HS-5 (cell line): ENCODE measurements at regions not wholly inside any gene's neighbourhood (a gene's known extent, or its start where the extent isn't known, plus 50 kb on each side); places are given as distances from the start of the nearest gene placed in this dataset.
"Not testable (repeated sequence)": the region's sequence is repeated elsewhere in the genome, so short reads cannot be mapped to it uniquely, and the experiment has no call there.

Experiments used
- DNase-seq: peaks from one replicate; pipeline ENCODE4 v3.0.0-alpha.2; 2012; ENCODE audit warnings: low read depth

DNA sequence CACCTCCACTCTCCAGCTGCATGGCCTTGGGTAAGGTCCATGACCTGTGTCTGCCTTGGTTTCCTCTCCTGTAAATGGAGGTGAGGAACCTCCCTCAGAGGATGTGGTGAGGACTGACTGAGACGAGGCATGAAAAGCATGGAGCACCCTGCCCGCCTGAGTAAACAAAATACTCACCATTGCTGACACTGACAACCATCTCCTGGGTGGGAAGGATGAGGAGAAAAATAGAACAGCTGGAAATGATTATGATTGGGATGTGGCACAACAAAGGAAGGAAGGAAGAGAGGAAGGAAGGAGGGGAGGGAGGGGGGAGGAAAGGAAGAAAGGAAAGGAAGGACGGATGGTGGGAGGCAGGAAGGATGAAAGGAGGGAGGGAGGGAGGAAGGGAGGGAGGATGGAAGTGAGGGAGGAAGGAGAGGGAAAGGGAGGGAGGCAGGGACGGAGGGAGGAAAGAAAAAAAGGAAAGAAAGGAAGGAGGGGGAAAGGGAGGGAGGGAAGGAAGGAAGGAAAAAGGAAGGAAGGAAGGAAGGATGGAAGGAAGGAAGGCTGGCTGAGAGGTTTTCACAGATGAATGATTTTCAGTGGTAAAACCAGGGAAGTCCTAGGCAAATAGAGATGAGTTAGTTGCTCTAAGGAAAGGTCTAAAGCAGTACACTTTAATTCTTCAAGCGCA, 276.5 kb upstream of the XYLT1 start:
- DNase-seq = no peak

DNA sequence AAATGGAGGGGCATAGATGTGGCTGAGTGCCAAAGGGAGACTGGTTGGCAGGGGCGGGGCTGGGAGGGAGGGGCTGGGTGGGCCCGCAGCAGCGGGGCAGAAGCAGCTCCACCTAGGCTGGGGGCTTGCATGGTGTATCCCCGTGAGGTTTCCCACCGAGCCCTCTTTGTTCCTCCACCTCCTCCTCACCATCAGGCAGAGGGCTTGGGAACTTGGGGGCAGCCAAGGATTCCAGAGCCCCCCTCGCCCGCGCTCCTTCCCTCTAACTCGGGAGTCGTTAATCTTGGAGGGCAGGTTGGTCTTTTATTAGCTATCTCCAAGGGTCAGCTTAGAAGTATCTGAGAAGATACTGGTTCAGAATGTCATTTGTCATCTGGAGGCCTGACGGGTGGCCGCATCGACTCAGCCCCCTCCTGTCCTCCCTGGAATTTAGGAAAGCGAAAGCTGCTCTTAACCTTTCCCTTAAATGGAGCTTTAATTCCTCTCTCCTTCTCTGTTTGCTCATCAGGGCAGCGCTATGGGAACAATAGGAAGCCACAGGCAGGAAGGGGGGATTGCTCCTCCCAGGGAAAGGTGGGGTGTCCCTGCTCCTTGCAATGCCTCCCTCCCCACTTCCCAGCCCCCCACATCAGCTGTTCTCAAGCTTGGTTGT, 274.3 kb upstream of the XYLT1 start:
- no peak for DNase-seq

DNA sequence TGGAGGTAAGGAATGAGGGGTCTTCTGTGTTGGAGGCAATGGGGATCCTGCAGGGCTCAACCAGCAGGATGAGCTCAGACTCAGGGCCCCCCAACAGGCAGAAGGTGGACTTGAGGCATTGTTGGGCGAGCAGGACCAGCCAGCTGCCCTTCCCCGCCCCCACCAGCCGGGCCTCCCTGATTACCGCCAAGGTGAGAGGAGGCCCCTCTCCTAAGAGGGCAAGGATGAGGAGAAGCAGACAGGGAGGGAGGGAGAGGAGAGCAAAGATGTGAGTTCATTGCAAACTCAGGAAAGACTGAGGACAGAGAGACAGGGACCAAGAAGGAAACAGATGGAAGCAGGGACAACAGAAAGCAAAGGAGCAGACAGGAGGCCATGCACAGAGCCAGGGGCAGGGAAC, 272.8 kb upstream of the XYLT1 start:
- DNase-seq = no peak

DNA sequence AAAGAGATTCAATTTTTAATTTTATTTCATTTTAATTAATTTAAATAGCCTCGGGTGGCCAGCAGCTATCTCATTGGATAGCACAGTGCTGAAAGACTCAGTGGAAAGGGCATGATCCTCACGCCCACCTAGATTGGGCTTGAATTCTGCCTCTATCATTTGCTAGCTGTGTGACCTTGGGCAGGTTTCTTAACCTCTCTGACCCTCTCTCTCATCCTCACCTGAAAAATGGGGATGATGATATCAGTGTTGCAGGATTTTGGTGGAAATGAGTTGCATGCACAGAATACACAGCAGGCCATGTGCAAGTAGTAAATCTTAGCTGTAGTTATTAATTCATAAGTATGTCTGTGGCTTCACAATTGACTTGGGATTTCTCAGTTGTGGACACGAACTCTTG, 272.4 kb upstream of the XYLT1 start:
- no peak for DNase-seq

DNA sequence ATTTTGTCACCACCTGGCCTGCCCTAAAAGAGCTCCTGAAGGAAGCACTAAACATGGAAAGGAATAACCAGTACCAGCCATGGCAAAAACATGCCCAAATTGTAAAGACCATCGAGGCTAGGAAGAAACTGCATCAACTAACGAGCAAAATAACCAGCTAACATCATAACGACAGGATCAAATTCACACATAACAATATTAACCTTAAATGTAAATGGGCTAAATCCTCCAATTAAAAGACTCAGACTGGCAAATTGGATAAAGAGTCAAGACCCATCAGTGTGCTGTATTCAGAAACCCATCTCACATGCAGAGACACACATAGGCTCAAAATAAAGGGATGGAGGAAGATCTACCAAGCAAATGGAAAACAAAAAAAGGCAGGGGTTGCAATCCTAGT, 264.3 kb upstream of the XYLT1 start:
- not testable (repeated sequence) for DNase-seq

DNA sequence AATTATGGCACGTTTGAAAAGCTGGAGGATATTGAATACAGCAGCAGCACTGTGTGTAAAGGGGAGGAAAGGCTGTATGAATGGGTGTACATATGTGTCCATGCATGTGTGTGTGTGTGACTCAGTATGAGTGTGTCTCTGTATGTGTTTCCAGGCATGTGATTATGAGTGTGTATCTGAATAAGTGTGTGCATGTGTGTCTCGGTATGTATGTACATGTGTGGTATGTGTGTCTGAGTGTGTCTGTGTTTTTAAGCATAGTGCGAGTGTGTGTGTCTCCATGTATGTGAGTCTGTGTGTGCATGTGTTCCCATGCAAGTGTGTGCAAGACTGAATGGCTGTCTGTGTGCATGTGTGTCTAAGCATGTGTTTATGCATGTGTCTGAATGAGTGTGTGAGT, 259.1 kb upstream of the XYLT1 start:
- no peak for DNase-seq

DNA sequence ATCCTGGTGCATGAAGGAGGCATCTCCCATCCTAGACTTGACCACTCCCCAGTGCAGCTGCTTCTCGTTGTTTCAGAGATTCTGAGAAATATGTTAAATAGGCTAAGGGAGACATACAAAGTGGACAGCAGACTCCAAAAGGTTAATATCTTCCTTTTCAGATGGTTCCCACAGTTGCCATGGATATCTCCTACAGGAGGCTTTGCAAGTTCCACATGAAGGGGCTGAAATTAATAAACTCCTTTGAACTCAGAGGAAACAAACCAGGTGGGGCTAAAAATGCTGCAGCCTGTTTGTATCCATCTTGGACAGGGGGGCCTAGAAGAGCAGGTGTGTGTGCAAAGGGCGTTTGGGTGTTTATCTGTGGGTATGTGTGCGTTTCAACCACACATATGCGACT, 257.4 kb upstream of the XYLT1 start:
- no peak for DNase-seq

DNA sequence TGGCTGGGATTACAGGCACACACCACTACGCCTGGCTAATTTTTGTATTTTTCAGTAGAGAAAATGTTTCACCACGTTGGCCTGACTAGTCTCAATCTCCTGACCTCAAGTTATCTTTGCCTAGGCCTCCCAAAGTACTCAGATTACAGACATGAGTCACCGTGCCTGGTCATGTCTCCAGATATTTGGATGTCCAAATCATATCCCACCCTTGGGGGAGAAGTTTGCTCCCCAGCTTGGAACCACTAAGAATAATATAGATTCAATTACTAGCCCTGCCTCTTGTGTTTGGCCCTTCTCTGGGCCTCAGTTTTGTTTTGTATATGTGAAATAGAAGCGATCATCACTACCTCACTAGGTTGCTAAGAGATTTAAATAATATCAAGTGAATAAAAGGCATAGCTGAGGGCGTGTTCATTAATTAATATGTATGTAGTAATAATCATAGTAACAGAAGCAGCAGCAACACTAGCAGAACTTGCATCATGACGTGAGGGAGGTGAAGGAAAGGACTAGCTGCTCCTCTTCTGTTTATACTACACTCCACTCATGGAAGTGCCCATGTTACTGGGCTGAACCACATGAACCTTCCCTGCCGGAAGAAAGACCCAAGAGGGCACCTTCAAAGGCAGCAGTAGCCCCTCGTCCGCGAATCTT, 253.6 kb upstream of the XYLT1 start:
- DNase-seq = peak; percentile 13

DNA sequence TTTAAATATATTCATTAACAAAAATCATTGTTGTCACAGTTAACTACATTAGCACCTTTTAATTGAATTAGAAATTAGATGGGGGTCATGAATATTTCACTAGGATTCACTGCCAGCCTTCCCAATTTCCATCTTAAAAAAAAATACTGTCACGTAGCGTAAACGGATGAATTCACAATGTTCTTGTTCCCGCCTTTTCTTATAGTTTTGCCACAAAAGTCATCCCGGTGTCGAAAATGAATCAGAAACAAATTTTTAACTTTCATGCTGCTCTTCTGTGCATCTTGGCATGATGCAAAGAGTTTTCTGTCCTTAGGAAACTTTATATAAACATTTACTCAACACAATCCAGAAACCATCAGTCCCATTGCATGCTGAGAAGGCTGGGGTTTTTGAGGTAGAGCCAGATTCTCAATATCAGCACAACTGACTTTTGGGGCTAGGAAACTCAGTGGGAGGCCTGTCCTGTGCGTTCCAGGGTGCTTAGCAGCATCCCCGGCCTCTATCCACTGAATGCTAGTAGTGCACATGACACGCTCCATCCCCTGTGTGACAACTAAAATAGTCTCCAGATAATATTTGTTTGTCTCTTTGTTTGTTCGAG, 252.9 kb upstream of the XYLT1 start:
- DNase-seq = no peak

DNA sequence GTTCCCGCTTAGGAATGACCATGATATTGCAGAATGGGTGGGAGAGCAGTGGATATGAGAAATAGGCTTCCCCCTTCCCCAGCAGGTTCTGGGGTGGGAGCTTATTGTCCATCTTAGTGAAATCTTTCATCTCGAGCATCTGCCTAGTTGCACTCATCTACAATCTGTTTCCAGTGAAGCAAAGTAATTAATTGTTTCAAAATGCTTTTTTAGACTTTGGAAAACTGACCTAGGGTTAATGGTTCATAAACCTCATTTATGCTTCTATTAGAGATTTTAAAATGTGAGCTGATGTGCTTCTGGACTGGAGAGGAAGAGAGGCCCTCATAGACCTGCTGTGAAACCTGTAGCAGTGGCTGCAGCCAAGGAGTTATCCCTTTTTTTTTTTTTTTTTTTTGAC, 247.7 kb upstream of the XYLT1 start:
- DNase-seq = no peak

DNA sequence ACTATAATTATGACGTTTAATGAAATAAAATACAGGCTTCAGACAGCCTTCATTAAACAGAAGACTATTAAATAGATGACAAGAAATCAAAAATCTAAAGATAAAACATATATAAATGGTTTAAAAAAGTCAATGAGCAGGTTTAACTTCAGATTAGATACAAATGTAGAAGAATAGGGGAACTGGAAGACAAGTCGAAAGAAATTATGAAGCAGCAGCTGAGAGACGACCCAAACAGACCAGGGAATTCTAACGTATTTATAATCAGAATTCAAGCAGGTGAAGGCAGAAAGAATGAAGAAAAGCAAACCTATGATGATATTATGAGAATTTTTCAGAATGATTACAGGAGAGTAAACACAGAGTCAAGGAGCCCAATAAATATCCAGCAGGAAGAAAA, 235.1 kb upstream of the XYLT1 start:
- DNase-seq = no peak

DNA sequence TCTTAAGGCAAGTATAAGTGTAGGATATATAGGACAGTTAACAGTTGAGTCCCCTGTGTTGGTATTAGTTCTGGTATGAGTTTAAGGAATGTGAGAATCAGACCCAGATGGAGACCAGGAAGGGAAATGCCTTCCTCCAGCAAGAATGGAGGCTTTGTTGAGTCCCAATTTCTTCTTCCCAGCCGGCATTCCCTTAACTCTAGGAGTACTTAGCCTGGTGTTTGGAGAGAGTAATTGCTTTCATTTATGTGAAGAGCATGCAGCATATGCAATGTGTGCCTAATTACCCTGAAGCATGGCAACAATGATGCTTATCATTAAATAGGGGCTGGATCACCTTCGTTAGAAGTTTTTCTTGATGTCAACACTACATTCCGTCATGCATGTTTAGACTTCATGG, 225.9 kb upstream of the XYLT1 start:
- DNase-seq = no peak

DNA sequence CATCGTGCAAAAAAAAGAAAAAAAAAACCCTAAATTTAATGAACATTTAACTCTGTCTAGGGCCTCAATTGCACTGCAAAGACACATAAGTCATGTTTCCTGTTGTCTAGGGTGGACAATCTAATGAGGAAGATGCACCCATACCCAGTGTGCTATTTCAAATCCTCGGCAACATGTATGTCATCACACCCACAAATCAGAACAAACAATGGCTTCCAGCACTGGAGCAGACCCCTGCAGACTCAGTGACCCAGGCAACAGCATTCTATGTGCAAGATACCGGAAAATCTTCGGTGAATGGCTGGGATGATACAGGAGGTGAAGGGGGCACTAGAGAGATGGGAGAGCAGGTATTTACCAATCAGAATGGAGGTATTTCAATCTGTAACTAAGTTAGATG, 221.7 kb upstream of the XYLT1 start:
- DNase-seq = no peak

DNA sequence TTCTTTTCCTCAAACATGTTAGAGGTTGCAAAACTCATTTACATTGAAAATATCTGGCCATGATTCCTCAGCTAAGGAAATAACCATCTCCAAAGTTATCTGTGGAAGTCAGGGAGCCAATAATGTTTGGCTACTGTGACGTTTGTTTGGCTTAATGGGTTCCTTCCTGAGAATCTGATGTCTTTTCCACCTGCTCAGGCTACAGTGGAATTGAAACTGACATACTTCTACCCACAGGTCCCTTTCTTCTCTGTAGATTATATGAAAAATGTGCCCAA, 221.1 kb upstream of the XYLT1 start:
- no peak for DNase-seq

DNA sequence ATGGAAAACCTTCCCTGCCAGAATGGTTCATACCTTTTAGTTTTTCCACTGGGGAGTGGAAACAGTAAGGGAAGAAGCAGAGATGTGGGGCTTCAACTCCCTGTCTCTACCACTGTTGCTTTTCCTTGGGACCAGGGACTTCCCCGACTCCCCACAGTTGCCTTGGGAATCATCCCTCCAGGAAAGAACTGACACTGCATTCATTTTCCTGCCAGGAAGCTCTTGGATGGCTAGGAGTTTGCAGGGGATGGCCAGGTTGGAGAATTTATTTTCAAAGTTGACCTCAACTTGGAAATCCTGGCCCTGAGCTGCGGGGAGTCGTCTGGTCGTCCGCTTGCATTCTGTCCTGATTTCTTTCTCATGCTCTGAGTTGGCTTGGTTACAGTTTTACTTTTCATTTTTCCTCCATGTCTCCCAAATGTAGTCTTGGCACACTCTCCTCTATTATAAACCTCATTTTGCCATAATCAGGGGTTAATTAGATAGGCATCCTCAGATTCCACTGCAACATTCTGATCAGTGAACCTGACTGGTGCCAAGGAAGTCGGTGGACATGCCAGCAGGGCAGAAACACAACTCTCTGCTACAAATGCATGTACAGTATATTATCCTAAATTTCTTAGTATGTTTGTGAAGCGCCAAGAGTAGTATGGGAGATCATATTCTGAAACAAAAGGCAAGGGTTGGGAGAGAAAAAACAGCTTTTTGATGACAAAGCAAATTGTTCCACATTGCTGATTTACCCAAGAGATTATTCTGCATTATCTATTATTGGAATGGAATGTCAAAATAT, 220.5 kb upstream of the XYLT1 start:
- DNase-seq = no peak

DNA sequence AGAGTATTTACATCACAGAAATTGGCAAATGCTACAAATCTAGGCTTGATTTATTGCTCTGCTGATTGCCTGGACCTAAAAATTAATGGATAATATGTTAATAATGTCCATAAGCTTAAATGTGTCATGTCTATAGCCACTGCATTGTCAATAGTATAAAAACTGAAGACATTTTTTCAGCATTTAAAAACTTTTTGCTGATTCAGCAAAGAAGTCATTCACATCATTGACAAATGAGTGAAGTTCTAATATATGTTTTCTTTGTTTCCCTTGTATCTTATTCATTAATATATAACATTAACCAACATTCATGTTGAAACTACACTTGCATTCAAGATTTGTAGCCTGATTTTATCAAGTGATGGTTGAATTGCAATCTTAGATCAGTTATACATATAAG, 214.7 kb upstream of the XYLT1 start:
- no peak for DNase-seq

DNA sequence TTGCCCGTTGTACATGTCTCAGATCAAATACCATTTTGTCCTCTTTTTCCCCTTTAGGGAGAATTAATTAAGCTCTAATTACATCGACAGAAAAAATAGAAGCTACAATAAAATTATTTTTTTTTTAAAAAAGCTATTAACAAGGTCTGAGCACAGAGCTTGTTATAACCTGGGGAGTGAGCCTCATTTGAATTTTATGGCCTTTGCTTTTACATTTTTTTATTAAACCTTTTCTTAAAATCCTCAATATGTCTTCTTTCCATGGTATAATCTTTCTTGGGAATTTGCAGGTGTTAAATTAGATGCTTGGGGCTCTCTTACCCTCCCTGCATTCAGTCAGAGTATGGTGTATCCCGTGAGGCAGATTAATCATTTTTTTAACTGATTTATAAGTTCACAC, 212.5 kb upstream of the XYLT1 start:
- no peak for DNase-seq

DNA sequence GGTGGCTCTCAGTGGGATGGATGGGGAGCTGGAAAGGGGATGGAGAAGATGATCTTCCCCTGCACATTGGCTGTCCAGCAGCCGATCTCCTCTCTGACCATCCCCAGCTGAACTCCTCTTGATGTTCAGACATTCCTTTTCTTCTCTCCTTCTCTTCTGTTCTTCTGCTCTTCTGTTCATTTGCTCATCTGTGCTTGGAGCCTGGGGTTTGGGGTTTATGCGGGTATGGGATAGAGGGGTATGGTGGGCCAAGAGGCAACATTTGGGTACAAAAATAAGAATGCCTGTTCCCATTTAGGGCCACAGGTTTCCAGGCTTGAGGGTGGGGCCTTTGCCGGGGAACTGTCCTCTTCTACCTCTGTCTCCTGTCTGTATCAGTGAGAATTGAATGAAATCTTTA, 205.4 kb upstream of the XYLT1 start:
- no peak for DNase-seq

DNA sequence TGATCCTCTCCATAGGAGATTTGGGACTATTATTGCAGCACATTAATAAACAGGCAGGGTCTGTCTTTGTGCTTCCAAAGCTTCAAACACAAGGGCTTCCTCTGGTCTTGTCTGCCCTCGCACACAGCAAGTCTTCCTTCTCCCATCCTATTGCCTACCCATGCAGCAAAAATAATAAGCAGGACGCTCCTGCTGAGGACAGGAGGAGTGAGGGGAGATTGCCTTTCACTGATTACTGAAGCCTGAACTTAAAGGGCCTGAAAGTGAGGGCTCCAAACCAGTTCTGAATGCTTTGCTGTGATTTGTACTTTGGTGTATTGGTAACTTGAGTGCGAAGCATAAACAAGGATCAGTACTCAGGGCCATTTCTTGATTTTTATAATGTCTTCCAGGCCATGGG, 197.6 kb upstream of the XYLT1 start:
- DNase-seq = no peak

DNA sequence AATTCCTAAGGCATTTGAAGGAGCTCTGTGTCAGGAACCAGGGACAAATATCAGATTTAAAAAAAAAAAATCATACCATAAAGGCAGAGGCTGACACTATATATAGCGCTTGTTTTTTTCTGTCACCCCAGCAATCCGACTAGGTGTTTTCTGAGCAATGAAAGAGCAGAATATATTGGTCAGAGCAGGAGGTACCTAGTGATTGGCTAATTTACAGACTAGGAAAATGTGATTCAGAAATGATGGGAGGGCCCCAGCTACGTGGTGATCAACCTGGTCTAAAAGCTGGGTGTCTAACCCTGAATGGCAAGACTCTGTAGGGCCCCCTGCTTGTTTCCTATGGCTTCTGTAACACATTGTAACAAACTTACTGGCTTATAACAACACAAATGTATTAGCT, 195.5 kb upstream of the XYLT1 start:
- DNase-seq = no peak

DNA sequence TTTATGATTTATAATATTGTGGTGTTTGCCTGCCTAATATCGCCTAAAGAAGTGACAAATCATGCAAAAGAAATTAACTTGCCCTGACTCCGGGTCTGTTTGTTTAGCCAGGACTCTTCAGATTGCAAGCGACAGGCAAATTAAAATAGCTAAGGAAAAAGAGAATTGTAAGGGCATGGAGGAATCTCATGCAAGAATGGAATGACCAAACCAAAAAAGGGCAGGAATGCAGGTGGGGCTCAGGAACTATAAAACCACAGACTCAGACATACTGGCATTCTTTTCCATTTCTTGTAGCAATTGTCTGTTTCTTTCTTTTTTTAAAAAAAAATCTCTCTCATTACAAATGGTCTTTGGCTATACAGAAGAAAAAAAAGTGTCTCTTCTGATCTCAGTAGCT, 188.1 kb upstream of the XYLT1 start:
- no peak for DNase-seq

DNA sequence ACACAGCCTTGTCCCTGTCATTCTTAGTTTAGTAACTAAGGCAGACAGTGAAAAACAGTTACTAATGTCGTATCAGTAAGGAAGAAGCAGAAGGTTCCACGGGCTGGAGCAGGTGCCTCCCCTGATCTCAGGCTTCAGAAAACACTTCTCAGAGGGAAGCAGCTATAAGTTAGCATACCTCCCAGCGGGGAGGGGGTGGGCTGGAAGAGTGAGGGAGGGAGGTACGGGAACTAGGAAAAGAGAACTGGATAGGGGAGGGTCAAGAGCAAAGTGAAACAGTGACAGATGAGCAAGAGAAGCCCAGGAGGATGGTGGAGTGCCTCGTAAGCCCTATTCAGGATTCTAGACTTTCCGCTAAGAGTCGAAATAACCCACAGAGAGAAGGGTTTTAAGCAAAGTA, 186.3 kb upstream of the XYLT1 start:
- no peak for DNase-seq

DNA sequence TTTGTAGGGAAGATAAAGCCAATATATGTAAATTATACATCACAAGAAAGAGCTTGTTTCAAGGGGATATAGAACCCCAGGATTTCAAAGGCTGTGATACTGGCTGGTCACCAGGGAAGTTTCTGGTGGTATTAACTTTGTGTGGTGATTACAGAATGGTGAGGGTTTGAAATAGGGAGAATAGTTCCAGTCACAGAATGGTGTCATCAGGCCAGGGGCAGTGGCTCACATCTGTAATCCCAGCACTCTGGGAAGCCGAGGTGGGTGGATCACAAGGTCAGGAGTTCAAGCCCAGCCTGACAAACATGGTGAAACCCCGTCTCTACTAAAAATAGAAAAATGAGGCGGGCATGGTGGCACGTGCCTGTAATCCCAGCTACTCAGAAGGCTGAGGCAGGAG, 183.8 kb upstream of the XYLT1 start:
- DNase-seq = no peak
